Gastroesophageal sphincter (tissue), 3 donors: ENCODE measurements at regions not wholly inside any gene's neighbourhood (a gene's known extent, or its start where the extent isn't known, plus 50 kb on each side); places are given as distances from the start of the nearest gene placed in this dataset.

Experiments used
- EP300 ChIP-seq: sonication (generic); formaldehyde crosslinking; IDR thresholded peaks from one replicate; pipeline ENCODE4 v1.6.1; 2017; ENCODE audit warnings: antibody characterized with exemption, mild to moderate bottlenecking
- POLR2A ChIP-seq, 2 donors: fragments of 450-650 bp; IDR thresholded peaks; one replicate each; pipeline ENCODE4 v1.6.1; 2017; ENCODE audit warnings: antibody characterized with exemption in 2 of 2, mild to moderate bottlenecking in 2 of 2, moderate library complexity in 1 of 2
- POLR2AphosphoS5 ChIP-seq: sonication (generic); formaldehyde crosslinking; IDR thresholded peaks from one replicate; pipeline ENCODE4 v1.6.1; 2017; ENCODE audit warnings: antibody characterized with exemption
- TF ChIP-seq, protein P1 (sequence below), 4 experiments: fragments of 200-600 bp in 2 of 4; fragments of 450-650 bp in 2 of 4; sonication (generic) in 1 of 4; IDR thresholded peaks; one replicate each; pipeline ENCODE4 v1.5.1; 2017 to 2019; ENCODE audit warnings: antibody characterized with exemption in 4 of 4, mild to moderate bottlenecking in 2 of 4, moderate library complexity in 2 of 4

GRCh38 chr7:46134795-46135194 is 213.7 kb upstream of the IGFBP3 start:
- TF ChIP-seq, protein P1, sequence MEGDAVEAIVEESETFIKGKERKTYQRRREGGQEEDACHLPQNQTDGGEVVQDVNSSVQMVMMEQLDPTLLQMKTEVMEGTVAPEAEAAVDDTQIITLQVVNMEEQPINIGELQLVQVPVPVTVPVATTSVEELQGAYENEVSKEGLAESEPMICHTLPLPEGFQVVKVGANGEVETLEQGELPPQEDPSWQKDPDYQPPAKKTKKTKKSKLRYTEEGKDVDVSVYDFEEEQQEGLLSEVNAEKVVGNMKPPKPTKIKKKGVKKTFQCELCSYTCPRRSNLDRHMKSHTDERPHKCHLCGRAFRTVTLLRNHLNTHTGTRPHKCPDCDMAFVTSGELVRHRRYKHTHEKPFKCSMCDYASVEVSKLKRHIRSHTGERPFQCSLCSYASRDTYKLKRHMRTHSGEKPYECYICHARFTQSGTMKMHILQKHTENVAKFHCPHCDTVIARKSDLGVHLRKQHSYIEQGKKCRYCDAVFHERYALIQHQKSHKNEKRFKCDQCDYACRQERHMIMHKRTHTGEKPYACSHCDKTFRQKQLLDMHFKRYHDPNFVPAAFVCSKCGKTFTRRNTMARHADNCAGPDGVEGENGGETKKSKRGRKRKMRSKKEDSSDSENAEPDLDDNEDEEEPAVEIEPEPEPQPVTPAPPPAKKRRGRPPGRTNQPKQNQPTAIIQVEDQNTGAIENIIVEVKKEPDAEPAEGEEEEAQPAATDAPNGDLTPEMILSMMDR (IDR thresholded peaks at IDR 0.05), result no peak
- TF ChIP-seq POLR2A (IDR thresholded peaks at IDR 0.05) (no peak), POLR2AphosphoS5 (no peak), EP300 (no peak)
